ENCODE measurements at regions not wholly inside any gene's neighbourhood (a gene's known extent, or its start where the extent isn't known, plus 50 kb on each side); places are given as distances from the start of the nearest gene placed in this dataset.

DNA sequence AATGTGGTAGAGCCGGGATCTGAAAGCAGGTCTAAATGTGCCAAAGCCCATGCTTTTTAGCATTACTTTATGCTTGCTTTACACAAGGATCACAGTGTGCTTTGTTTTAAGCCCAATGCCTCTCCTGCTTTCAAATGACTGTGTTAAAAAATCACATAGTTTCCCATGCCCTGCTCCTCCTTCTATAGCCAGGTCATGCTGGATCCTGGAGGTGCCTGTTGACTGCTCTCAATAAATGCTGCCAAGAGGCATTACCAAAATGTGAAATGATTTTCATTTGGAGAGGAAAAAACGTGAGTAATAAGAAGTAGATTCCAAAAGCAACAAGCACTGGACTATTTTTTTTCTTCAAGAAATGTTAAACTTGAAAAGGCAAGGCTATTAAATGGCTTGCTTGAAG is 420.7 kb upstream of the USP24 start:
- H3K4me1 ChIP-seq (ENCODE audit: control insufficient read depth, insufficient read depth, low read length): no peaks in the 10 kb centered on the region
- H3K27ac ChIP-seq (ENCODE audit: low read length): no peak overlapping the region
- WGBS: 37% methylated on average over 2 of the region's 2 CpGs
- H3K9me3 ChIP-seq (ENCODE audit: control insufficient read depth, low read length): no peaks in the 10 kb centered on the region
- ATAC-seq (peak; percentile 66 to 80), DNase-seq (no peak)
- no peak overlapping the region for H3K4me3 ChIP-seq (ENCODE audit: low read length)
- intact Hi-C loops (cut with DNase I): no loop called here
- no peaks in the 10 kb centered on the region for H3K27me3 ChIP-seq (ENCODE audit: control insufficient read depth, insufficient read depth)

- H3K9me3 ChIP-seq (ENCODE audit: control insufficient read depth, low read length): no peaks in the 10 kb centered on the region
- H3K27me3 ChIP-seq (ENCODE audit: control insufficient read depth, insufficient read depth): no peaks in the 10 kb centered on the region
- no peak overlapping the region for H3K4me3 ChIP-seq (ENCODE audit: low read length)
- no peaks in the 10 kb centered on the region for H3K4me1 ChIP-seq (ENCODE audit: control insufficient read depth, insufficient read depth, low read length)
- DNase-seq (peak in 1 of 3 donors; percentile 63), ATAC-seq (no peak)
- intact Hi-C loops (cut with DNase I): no loop called here
- 91% methylated on average over 1 of the region's 1 CpG for WGBS
- H3K27ac ChIP-seq (ENCODE audit: low read length): no peak overlapping the region
These were observed 419.4 kb upstream of the USP24 start for GRCh38 chr1:55634516-55634915.

DNA sequence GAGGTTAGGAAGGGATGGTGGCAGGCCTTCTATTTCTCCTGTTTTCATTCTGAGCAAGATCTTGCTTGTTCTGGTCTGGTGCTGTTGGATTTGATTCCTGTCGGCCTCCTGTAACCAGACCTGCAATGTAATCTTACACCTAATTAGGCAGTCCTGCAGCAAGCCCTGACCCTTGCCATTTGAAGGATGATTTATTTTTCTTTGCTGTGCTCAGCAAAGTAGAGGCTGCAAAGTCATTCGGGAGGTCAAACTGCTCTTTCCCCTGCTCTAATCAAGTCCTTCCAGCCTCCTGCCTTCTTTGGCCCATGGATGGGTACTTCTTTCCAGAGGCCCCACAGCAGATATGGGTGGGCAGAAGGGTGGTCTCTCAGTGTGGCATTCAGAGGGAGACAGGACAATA is 417.7 kb upstream of the USP24 start:
- H3K27ac ChIP-seq (ENCODE audit: low read length): no peak overlapping the region
- H3K4me3 ChIP-seq (ENCODE audit: low read length): no peak overlapping the region
- H3K4me1 ChIP-seq (ENCODE audit: control insufficient read depth, insufficient read depth, low read length): no peaks in the 10 kb centered on the region
- no peaks in the 10 kb centered on the region for H3K9me3 ChIP-seq (ENCODE audit: control insufficient read depth, low read length)
- ATAC-seq (no peak), DNase-seq (no peak)
- no peaks in the 10 kb centered on the region for H3K27me3 ChIP-seq (ENCODE audit: control insufficient read depth, insufficient read depth)
- intact Hi-C loops (cut with DNase I): no loop called here
- WGBS: 66% methylated on average over 2 of the region's 2 CpGs

DNA sequence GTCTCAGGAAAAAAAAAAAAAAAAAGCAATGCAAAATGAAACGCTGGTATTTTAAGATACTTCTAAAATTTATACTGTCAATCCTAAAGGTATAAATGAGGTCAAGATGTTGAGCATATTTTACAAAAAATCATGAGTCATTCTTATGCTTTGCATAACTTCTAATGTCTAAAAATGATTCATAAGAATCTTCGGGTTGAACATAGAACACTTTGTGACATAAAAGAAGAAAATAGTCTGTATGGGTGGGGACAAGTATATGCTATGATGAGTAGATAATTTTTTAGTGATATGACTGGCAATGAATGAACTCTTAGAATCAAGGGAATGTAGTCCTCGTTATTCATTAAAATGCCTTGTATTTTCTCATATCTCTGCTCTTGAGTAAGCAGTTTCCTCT is 416.9 kb upstream of the USP24 start:
- WGBS: 43% methylated on average over 3 of the region's 3 CpGs
- no peaks in the 10 kb centered on the region for H3K27me3 ChIP-seq (ENCODE audit: control insufficient read depth, insufficient read depth)
- no peak overlapping the region for H3K27ac ChIP-seq (ENCODE audit: low read length)
- DNase-seq (no peak), ATAC-seq (peak in 1 of 2 donors; percentile 76)
- intact Hi-C loops (cut with DNase I): no loop called here
- no peaks in the 10 kb centered on the region for H3K9me3 ChIP-seq (ENCODE audit: control insufficient read depth, low read length)
- no peak overlapping the region for H3K4me3 ChIP-seq (ENCODE audit: low read length)
- H3K4me1 ChIP-seq (ENCODE audit: control insufficient read depth, insufficient read depth, low read length): no peaks in the 10 kb centered on the region

- Histone ChIP-seq H3K27ac (ENCODE audit: low read length) (no peak overlapping the region), H3K9me3 (ENCODE audit: control insufficient read depth, low read length) (no peaks in the 10 kb centered on the region), H3K27me3 (ENCODE audit: control insufficient read depth, insufficient read depth) (no peaks in the 10 kb centered on the region), H3K4me3 (ENCODE audit: low read length) (no peak overlapping the region), H3K4me1 (ENCODE audit: control insufficient read depth, insufficient read depth, low read length) (no peaks in the 10 kb centered on the region)
- DNase-seq: no peak
- no peak for ATAC-seq
- 50% methylated on average over 2 of the region's 2 CpGs for WGBS
- intact Hi-C loops (cut with DNase I): no loop called here
These were observed 416.3 kb upstream of the USP24 start for GRCh38 chr1:55631509-55631908.

GRCh38 chr1:55626326-55626725 is 411.2 kb upstream of the USP24 start:
- intact Hi-C loops (cut with DNase I): no loop called here
- DNase-seq (no peak), ATAC-seq (no peak)
- Histone ChIP-seq H3K4me1 (ENCODE audit: control insufficient read depth, insufficient read depth, low read length) (no peaks in the 10 kb centered on the region), H3K4me3 (ENCODE audit: low read length) (no peak overlapping the region), H3K27me3 (ENCODE audit: control insufficient read depth, insufficient read depth) (no peaks in the 10 kb centered on the region), H3K27ac (ENCODE audit: low read length) (no peak overlapping the region), H3K9me3 (ENCODE audit: control insufficient read depth, low read length) (peaks cover 2% of the 10 kb centered on the region)
- WGBS: 77% methylated on average over 1 of the region's 1 CpG

GRCh38 chr1:55624766-55625165 is 409.6 kb upstream of the USP24 start:
- no peak overlapping the region for H3K4me3 ChIP-seq (ENCODE audit: low read length)
- H3K9me3 ChIP-seq (ENCODE audit: control insufficient read depth, low read length): peaks cover 2% of the 10 kb centered on the region
- WGBS: 90% methylated on average over 3 of the region's 3 CpGs
- no peak for ATAC-seq
- H3K4me1 ChIP-seq (ENCODE audit: control insufficient read depth, insufficient read depth, low read length): no peaks in the 10 kb centered on the region
- no peaks in the 10 kb centered on the region for H3K27me3 ChIP-seq (ENCODE audit: control insufficient read depth, insufficient read depth)
- no peak for DNase-seq
- intact Hi-C loops (cut with DNase I): no loop called here
- H3K27ac ChIP-seq (ENCODE audit: low read length): no peak overlapping the region

- ATAC-seq: peak; percentile 91 to 95
- 46% methylated on average over 4 of the region's 4 CpGs for WGBS
- no peak overlapping the region for H3K4me3 ChIP-seq (ENCODE audit: low read length)
- no peaks in the 10 kb centered on the region for H3K4me1 ChIP-seq (ENCODE audit: control insufficient read depth, insufficient read depth, low read length)
- intact Hi-C loops (cut with DNase I): no loop called here
- H3K27me3 ChIP-seq (ENCODE audit: control insufficient read depth, insufficient read depth): no peaks in the 10 kb centered on the region
- peak; percentile 77 to 91 (median 79) for DNase-seq
- H3K27ac ChIP-seq (ENCODE audit: low read length): no peak overlapping the region
- peaks cover 2% of the 10 kb centered on the region for H3K9me3 ChIP-seq (ENCODE audit: control insufficient read depth, low read length)
These were observed 408.1 kb upstream of the USP24 start for GRCh38 chr1:55623311-55623710.

DNA sequence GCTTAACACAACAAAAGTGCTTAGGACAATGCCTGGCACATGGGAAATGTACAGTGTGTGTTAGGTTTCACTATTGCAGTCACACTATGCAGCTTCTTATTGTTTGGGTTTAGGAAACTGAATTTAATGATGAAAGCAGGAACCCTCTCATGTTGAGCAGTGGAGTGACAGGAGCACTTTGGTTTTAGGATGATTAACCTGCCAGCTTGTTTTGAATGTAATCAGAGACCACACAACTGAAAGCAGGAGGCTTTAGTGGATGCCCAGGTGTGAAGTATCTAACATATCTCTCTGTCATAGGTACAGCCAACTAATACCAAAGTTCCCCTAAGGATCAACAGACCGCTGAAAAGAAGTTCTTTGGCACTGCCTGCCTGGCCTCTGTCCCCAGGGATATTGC is 406.9 kb upstream of the USP24 start:
- no peaks in the 10 kb centered on the region for H3K27me3 ChIP-seq (ENCODE audit: control insufficient read depth, insufficient read depth)
- no peaks in the 10 kb centered on the region for H3K4me1 ChIP-seq (ENCODE audit: control insufficient read depth, insufficient read depth, low read length)
- ATAC-seq (no peak), DNase-seq (no peak)
- WGBS: 90% methylated on average over 1 of the region's 1 CpG
- intact Hi-C loops (cut with DNase I): no loop called here
- H3K9me3 ChIP-seq (ENCODE audit: control insufficient read depth, low read length): peaks cover 2% of the 10 kb centered on the region
- no peak overlapping the region for H3K4me3 ChIP-seq (ENCODE audit: low read length)
- H3K27ac ChIP-seq (ENCODE audit: low read length): no peak overlapping the region

- H3K4me3 ChIP-seq (ENCODE audit: low read length): no peak overlapping the region
- ATAC-seq (no peak), DNase-seq (no peak)
- H3K9me3 ChIP-seq (ENCODE audit: control insufficient read depth, low read length): peaks cover 2% of the 10 kb centered on the region
- H3K27me3 ChIP-seq (ENCODE audit: control insufficient read depth, insufficient read depth): no peaks in the 10 kb centered on the region
- 92% methylated on average over 1 of the region's 1 CpG for WGBS
- H3K27ac ChIP-seq (ENCODE audit: low read length): no peak overlapping the region
- no peaks in the 10 kb centered on the region for H3K4me1 ChIP-seq (ENCODE audit: control insufficient read depth, insufficient read depth, low read length)
- intact Hi-C loops (cut with DNase I): no loop called here
These were observed 403.0 kb upstream of the USP24 start for GRCh38 chr1:55618199-55618598.

GRCh38 chr1:55617288-55617982 is 402.3 kb upstream of the USP24 start:
- ATAC-seq (no peak), DNase-seq (no peak)
- Histone ChIP-seq H3K27ac (ENCODE audit: low read length) (no peak overlapping the region), H3K9me3 (ENCODE audit: control insufficient read depth, low read length) (peaks cover 2% of the 10 kb centered on the region), H3K4me3 (ENCODE audit: low read length) (no peak overlapping the region), H3K27me3 (ENCODE audit: control insufficient read depth, insufficient read depth) (no peaks in the 10 kb centered on the region), H3K4me1 (ENCODE audit: control insufficient read depth, insufficient read depth, low read length) (no peaks in the 10 kb centered on the region)
- intact Hi-C loops (cut with DNase I): no loop called here
- 75% methylated on average over 2 of the region's 2 CpGs for WGBS

DNA sequence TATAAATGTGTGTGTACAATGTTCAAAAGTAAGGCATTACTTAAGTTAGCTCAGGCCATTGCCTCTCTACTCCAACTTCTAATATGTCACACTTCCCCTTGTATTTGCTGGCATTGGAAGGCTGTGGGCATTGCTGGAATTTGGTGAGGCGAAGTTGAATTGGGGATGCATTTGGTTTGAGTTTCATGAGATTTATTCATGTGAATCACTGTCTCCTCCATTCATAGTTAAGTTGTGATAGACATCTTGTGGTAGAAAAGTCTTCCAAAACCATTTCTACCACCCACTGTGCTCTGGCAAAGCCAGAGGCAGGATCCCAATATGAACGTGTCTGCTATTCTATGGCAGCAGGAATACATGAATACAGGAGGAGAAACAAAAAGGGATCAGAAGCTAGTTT is 397.8 kb upstream of the USP24 start:
- intact Hi-C loops (cut with DNase I): no loop called here
- no peak overlapping the region for H3K4me3 ChIP-seq (ENCODE audit: low read length)
- no peak overlapping the region for H3K27ac ChIP-seq (ENCODE audit: low read length)
- ATAC-seq (no peak), DNase-seq (no peak)
- H3K4me1 ChIP-seq (ENCODE audit: control insufficient read depth, insufficient read depth, low read length): no peaks in the 10 kb centered on the region
- WGBS: 88% methylated on average over 2 of the region's 2 CpGs
- H3K9me3 ChIP-seq (ENCODE audit: control insufficient read depth, low read length): peaks cover 3% of the 10 kb centered on the region
- H3K27me3 ChIP-seq (ENCODE audit: control insufficient read depth, insufficient read depth): no peaks in the 10 kb centered on the region

Measured in right cardiac atrium (tissue), 5 donors.